Activated CD8-positive, alpha-beta memory T cell treated with anti-CD3 and anti-CD28 coated beads, Interleukin-2, amount 50 U/mL, for 24 hours (primary cell): ENCODE measurements at regions not wholly inside any gene's neighbourhood (a gene's known extent, or its start where the extent isn't known, plus 50 kb on each side); places are given as distances from the start of the nearest gene placed in this dataset.
A peak's percentile ranks its signal among the peaks of the same experiment; 100 is the strongest.
"Not testable (repeated sequence)": the region's sequence is repeated elsewhere in the genome, so short reads cannot be mapped to it uniquely, and the experiment has no call there.

Source experiments
- DNase-seq: peaks from one replicate; pipeline ENCODE4 v3.0.0-alpha.2; 2020; ENCODE audit errors: extremely low read depth

- DNase-seq: not testable (repeated sequence)
These were observed 64.8 kb downstream of the B4GALT7 start for GRCh38 chr5:177664737-177665136.

DNA sequence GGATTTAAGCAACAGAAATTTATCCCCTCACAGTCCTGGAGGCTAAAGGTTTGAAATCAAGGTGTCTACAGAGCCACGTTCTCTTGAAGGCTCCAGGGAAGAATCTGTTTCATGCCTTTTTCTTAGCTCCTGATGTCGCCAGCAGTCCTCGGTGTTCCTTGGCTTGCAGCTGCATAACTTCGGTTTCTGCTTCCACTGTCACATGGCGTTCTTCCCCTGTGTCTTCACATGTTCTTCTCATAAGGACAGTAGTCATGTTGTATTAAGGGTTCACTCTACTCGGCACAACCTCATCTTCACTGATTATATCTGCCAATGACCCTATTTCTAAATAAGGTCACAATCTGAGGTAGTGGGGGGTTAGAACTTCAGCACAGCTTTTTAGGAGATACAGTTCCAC is 65.2 kb downstream of the B4GALT7 start:
- DNase-seq: not testable (repeated sequence)

DNA sequence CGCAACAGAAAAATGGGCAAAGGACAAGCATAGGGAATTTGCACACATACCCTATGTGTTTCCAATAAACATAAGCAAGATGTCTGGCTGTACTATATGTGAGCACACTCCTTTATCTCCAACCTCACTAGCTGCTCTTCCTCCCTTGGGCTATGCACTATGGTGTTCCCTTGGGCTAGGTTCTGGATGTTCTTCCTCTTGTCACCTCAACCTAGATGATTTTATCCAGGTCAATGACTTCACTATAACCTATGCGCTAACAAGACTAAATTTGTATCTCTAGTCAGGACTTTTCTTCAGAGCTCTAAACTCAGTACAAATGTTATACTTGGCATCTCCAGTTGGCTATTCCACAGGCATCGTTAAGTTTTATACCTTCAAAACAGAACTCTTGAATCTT is 66.0 kb downstream of the B4GALT7 start:
- DNase-seq: not testable (repeated sequence)

- DNase-seq: not testable (repeated sequence)
These were observed 71.3 kb downstream of the B4GALT7 start for GRCh38 chr5:177671035-177671754.

DNA sequence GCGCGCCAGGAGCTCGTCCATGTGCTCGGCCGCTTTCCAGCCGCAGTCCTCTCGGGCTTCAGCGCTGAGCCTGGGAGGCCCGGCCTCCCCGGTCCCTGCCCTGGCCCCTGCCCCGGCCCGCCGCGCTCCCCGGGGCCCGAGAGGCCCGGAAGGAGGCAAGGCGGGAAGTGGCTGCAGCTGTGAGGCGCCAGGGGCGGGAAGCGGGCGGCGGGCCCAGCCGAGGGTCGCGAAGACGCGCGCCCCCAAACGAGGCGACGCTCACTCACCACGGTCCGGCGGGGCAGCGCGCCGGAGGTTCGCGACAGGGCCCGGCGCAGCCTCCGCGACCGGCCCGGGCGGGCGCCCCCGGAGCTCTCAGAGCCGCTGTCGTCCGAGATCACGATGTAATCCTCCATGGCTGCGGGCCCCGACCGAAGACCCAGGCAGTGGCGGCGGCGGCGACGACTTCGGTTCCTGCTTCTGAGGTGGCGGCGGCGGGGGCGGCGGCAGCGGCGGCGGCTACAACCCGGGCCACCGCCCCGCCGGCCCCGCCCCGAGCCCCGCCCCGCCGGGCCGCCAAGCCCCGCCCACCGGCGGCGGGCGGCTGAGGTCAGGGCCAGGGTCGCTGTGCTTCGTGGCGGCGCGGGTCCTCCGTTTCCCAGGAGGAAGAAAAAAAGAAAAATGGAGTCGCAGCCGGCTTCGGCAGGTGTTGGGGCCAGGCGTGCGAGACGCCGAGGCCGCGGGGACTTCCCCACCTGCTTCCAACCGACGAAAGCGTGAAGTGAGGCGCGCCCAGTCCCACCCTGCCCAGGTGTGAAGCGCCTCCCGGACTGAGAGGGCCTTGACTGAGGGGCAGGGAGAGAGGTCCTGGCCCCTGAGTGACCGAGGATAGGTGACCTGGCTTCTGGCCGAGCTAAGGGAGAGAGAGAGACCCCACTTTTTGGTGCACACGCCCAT is 72.1 kb downstream of the B4GALT7 start:
- peak; percentile 25 for DNase-seq
